ENCODE measurements at regions not wholly inside any gene's neighbourhood (a gene's known extent, or its start where the extent isn't known, plus 50 kb on each side); places are given as distances from the start of the nearest gene placed in this dataset.

DNA sequence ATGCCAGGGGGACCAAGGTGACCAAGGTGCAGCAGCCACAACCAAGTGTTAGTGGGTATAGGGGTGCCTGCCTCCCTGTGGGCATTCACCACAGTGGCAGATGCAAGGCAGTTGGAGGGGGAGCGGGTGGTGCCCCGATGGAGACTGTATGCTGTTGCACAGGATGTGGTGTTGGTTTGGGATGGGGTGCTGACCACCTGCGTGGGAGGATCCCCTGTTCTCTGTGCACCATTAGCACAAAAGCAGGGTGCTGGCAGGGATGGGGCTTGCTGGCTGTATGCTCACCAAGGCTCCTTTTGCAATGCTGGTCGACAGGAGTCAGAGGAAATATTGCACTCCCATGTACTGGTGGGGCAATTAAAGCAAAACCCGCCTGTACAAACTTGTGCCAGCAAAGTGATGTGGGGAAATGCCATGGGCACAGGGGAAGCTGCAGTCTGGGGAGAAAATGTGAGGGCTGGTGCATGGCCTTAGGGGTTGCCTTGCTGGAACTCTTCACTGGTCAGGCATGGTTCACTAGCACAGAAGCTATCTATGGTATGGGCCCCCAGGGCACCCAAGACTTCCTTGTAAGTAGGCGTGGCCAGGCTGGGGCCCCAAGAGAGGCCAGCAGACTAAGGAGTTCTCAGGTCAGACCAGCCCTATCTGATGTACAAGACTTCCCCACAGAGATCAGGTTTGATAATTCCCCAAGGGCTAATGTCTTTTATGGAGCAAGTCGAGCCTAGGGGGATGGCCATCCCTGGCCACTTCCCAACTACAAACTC is 51.9 kb upstream of the GNAT3 start:
- DNase-seq (ENCODE audit: low spot score) (no peak), FAIRE-seq (no peak)

DNA sequence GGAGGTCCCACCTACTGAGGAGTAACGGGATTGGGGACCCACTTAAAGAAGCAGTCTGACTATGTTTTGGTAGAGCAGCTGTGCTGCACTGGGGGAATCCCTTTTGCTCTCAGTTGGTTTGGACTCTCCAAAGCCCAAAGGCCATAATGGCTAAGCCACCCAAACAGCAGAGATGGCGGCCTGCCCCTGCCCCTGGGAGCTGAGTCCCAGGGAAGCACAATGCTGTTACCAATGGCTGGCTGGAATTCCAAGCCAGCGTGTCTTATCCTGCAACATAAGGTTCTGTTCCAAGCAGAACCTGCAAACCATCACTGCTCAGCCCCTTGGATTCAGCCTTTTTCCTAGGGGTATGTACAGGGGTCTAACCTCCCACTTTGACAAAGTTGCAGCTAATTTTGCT is 53.7 kb upstream of the GNAT3 start:
- FAIRE-seq (no peak), DNase-seq (ENCODE audit: low spot score) (no peak)

DNA sequence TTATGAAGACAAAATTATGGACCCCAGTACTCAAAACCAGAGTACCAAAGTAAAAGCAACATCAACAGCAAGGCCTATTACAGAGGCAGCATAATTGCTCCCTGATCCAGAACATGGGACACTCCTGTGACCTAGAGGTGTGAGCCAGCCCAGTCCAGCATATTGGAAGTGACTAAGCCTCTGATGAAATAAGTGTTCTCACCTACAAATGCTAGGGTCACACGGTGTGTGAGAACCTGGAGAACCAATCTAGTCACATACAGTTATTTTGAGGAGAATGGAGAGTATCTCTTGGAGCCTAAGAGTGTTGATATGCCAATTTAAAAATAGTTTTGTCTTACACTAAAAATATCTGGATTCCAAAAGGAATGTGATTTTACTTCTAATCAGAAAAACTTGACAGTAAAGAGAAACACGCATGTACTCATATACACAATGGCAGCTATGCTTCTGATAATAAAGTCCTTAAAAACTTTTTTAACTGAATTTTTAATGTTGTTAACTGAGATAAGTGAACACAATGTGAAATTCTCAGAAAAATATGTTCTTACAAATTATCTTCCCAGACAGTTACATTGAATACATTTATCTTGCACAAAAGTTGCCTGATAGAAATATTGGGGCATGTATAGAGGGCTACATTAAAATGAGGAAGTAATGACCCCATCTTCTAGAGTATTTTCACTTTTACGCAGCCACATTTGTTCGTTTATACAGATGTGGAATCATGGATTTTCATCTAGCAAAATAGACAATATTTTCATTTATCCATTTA is 56.8 kb upstream of the CD36 start:
- DNase-seq (ENCODE audit: low spot score) (no peak), FAIRE-seq (no peak)

DNA sequence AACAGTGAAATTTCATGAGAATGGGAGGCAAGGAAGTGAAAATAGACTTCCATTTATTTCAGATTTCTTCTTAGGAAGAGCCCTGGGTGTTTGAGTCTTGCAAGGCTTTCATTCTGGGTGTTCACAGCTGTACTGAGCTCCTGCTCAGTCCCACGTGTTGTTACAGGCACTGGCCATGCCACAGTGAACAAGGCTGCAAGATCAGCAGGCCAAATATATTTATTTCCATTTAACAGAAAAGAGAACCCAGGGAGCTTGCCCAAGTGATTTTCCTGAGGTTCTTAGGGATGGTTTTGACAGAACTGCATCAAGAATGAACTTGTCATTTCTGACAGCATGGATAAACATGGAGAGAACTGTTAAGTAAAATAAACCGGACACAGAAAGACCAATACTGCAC is 54.5 kb upstream of the CD36 start:
- DNase-seq (ENCODE audit: low spot score) (no peak), FAIRE-seq (no peak)

DNA sequence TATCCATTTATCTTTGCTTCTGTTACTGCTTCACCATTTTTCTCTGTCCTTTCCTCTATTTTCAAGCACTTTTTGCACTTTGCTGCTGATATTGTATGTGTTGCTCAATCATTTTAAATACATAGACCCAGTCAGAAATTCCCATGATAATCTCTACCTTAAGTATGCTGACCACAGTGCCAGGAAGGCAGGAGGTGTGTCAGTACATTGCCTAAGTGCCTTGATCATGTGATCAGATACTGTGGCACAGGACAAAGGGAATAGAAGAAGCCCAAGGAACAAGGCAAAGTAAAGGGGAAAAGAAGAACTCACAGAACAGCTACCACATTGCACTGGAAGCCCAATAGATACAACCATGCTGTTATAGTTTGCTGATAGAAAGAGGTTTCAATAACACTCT is 53.7 kb upstream of the CD36 start:
- FAIRE-seq (no peak), DNase-seq (ENCODE audit: low spot score) (no peak)

DNA sequence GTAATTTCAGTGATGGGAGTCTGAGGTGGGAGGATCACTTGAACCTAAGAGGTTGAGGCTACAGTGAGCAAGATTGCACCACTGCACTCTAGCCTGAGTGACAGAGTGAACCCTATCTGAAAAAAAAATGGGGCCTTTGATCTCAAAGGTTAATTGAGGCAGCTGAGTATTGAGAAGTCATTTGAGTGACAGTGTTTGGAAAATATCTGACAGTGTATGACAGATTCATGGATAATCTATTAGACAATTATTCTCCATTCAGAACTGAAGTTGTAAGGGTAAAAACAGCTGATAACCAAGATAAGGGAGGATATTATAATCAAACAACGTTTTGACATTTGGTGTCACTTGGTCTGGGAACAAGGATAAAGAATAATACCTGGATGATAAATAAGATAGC is 50.9 kb upstream of the CD36 start:
- FAIRE-seq (no peak), DNase-seq (ENCODE audit: low spot score) (no peak)

DNA sequence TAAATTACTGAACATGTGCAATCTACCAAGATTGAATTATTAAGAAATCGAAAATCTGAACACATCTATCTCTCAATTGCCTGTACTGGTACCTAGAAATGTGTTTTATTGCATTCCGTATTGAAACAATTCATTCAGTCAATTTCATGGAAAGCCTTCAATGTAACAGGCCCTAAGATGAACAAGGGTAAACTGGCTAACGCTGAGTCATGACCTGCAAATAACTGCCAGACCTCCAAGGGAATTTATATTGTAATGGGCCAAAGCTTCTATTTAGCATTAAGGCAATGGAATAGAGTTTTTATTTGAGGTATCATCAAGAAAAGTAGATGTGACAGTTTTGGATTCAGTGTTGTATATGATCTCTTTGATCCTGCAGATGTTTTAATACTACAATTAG is 49.9 kb upstream of the CD36 start:
- peak; percentile 15 for FAIRE-seq
- DNase-seq (ENCODE audit: low spot score): no peak

Data from RCC 7860 (cell line).